GM18909 (cell line): ENCODE measurements at regions not wholly inside any gene's neighbourhood (a gene's known extent, or its start where the extent isn't known, plus 50 kb on each side); places are given as distances from the start of the nearest gene placed in this dataset.
"Not testable (repeated sequence)": the region's sequence is repeated elsewhere in the genome, so short reads cannot be mapped to it uniquely, and the experiment has no call there.

Experiments used
- ATAC-seq: cut with Tn5 transposase; IDR thresholded peaks from one replicate; pipeline ENCODE4 v1.9.1; 2021; ENCODE audit warnings: mild to moderate bottlenecking; ENCODE audit not compliant: unreplicated experiment, poor library complexity

GRCh38 chr9:111276431-111277128 lies 53.4 kb downstream of the OR2K2 start:
- no peak for ATAC-seq

GRCh38 chr9:111274737-111275136 lies 55.3 kb downstream of the OR2K2 start:
- no peak for ATAC-seq

GRCh38 chr9:111272581-111272980 lies 57.4 kb downstream of the OR2K2 start:
- no peak for ATAC-seq

- ATAC-seq = no peak
Measured at GRCh38 chr9:111271481-111272080, 58.4 kb downstream of the OR2K2 start.

GRCh38 chr9:111271047-111271446 lies 59.0 kb downstream of the OR2K2 start:
- ATAC-seq = no peak

GRCh38 chr9:111266024-111266423 lies 64.0 kb downstream of the OR2K2 start:
- not testable (repeated sequence) for ATAC-seq

- no peak for ATAC-seq
Measured at GRCh38 chr9:111263116-111263515, 66.9 kb downstream of the OR2K2 start.

GRCh38 chr9:111258875-111259271 lies 71.2 kb downstream of the OR2K2 start:
- no peak for ATAC-seq

- ATAC-seq = no peak
Measured at GRCh38 chr9:111258209-111258874, 71.7 kb downstream of the OR2K2 start.

- no peak for ATAC-seq
Measured at GRCh38 chr9:111253742-111254437, 76.1 kb downstream of the OR2K2 start.

GRCh38 chr9:111250875-111251842 lies 78.9 kb downstream of the OR2K2 start:
- no peak for ATAC-seq

- ATAC-seq = no peak
Measured at GRCh38 chr9:111237447-111237846, 92.6 kb downstream of the OR2K2 start.

- ATAC-seq = no peak
Measured at GRCh38 chr9:111236332-111236731, 93.7 kb downstream of the OR2K2 start.

GRCh38 chr9:111233963-111234362 lies 96.1 kb downstream of the OR2K2 start:
- ATAC-seq = no peak

- no peak for ATAC-seq
Measured at GRCh38 chr9:111232997-111233790, 96.8 kb downstream of the OR2K2 start.

- no peak for ATAC-seq
Measured at GRCh38 chr9:111231801-111232580, 98.0 kb downstream of the OR2K2 start.

- ATAC-seq = no peak
Measured at GRCh38 chr9:111222757-111223156, 107.3 kb downstream of the OR2K2 start.

GRCh38 chr9:111212874-111213273 lies 117.2 kb downstream of the OR2K2 start:
- ATAC-seq = no peak
